ENCODE measurements at regions not wholly inside any gene's neighbourhood (a gene's known extent, or its start where the extent isn't known, plus 50 kb on each side); places are given as distances from the start of the nearest gene placed in this dataset.

- peak; percentile 38; the same call in 1 of the 2 replicates for TF ChIP-seq ZBTB26 (CRISPR knock-in tag; IDR thresholded peaks at IDR 0.05; ENCODE audit: borderline replicate concordance)
- no peak for TF ChIP-seq ZNF577 (CRISPR knock-in tag; IDR thresholded peaks at IDR 0.05; ENCODE audit: borderline replicate concordance, low read depth)
- TF ChIP-seq ZBTB40 (IDR thresholded peaks at IDR 0.05): no peak
- TF ChIP-seq ZBTB40 (CRISPR knock-in tag; IDR thresholded peaks at IDR 0.05): peak; percentile 10; the same call in 1 of the 2 replicates
- TF ChIP-seq ETV5 (CRISPR knock-in tag; IDR thresholded peaks at IDR 0.05; ENCODE audit: borderline replicate concordance): peak; percentile 96
- no peak for TF ChIP-seq FOSL1 (CRISPR knock-in tag; IDR thresholded peaks at IDR 0.05; ENCODE audit: borderline replicate concordance)
- TF ChIP-seq ZFYVE20 (CRISPR knock-in tag; IDR thresholded peaks at IDR 0.05; ENCODE audit: borderline replicate concordance, low read depth): no peak
- no peak for TF ChIP-seq ZNF605 (CRISPR knock-in tag; IDR thresholded peaks at IDR 0.05)
- no peak for TF ChIP-seq MTA3 (CRISPR knock-in tag; IDR thresholded peaks at IDR 0.05)
- no peak for TF ChIP-seq CERS6 (CRISPR knock-in tag; IDR thresholded peaks at IDR 0.05)
- peak; percentile 92 for TF ChIP-seq KAT8 (CRISPR knock-in tag; IDR thresholded peaks at IDR 0.05)
These were observed 313.0 kb downstream of the SEC14L1 start (continued) for GRCh38 chr17:77453613-77454241.

Measured in HepG2 (cell line).